ENCODE measurements at regions not wholly inside any gene's neighbourhood (a gene's known extent, or its start where the extent isn't known, plus 50 kb on each side); places are given as distances from the start of the nearest gene placed in this dataset.

DNA sequence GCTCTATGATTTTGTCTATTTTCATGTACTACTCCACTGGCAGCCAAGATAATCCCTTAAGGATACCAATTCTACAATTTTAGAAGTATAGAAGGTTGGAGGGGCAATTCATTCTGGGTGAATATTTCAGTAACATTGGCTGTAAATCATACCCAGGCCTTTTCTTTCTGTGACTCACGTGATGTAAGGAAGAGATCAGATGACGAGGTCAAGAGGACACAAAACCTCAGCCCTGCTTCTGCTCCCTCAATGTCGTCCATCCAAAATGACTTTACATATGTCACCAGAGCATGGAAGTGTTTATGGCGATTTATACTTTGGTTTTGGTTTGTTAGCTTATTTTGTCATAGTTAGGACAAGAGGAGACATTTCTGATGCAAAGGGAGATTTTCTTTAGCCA, 70.7 kb upstream of the SLC4A4 start:
- H3K4me3 ChIP-seq (ENCODE audit: control insufficient read depth, low read depth, low read length): no peak overlapping the region
- TF ChIP-seq CTCF (conservative IDR thresholded peaks at IDR 0.05; ENCODE audit: control insufficient read depth, insufficient read depth, low read depth, low read length): no peak
- DNase-seq (ENCODE audit: low read depth): peak; percentile 31

GRCh38 chr4:71269233-71269632, 69.6 kb upstream of the SLC4A4 start:
- H3K4me3 ChIP-seq (ENCODE audit: control insufficient read depth, low read depth, low read length): no peak overlapping the region
- DNase-seq (ENCODE audit: low read depth): no peak
- no peak for TF ChIP-seq CTCF (conservative IDR thresholded peaks at IDR 0.05; ENCODE audit: control insufficient read depth, insufficient read depth, low read depth, low read length)

DNA sequence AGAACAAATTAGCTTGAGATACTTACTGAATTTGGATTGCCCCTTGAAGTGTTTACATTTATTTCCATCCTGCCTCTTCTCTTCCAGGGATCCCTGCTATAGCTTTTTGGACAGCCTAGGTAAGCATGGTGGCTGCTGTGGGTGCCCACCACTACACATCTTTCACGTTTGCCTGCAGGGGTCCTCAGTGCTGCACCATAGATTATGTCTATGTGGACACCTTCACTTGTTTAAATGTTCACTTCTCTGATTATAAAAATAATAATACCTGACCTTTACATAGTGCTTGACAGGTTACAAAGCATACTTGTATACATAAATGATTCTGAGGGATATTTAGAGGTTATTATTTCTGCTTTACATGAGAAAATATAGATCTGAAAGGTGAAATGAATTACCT, 67.9 kb upstream of the SLC4A4 start:
- peak; percentile 34 for DNase-seq (ENCODE audit: low read depth)
- peak; percentile 32 for TF ChIP-seq CTCF (conservative IDR thresholded peaks at IDR 0.05; ENCODE audit: control insufficient read depth, insufficient read depth, low read depth, low read length)
- no peak overlapping the region for H3K4me3 ChIP-seq (ENCODE audit: control insufficient read depth, low read depth, low read length)

- DNase-seq (ENCODE audit: low read depth): no peak
- H3K4me3 ChIP-seq (ENCODE audit: control insufficient read depth, low read depth, low read length): no peak overlapping the region
- no peak for TF ChIP-seq CTCF (conservative IDR thresholded peaks at IDR 0.05; ENCODE audit: control insufficient read depth, insufficient read depth, low read depth, low read length)
Measured at GRCh38 chr4:71272976-71273375, 65.8 kb upstream of the SLC4A4 start.

DNA sequence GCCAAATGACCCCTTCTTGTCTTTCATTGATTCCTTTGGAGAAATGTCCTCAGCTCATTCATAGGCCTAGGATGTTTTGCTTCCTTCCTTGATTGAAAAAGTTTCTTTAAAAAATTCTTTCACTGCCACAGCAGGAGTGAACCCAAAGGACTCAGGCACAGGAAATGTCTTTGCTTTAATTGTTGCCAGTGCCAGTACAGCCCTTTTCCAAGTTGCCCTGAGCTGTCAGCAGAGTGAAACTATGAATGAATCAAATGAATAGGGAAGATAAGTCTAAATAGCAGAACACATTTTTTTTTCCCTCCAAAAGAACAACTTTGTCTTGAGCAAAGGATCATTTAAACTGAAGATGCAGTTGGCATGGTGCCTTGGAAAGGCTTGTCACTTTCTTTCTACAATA, 63.8 kb upstream of the SLC4A4 start:
- no peak for TF ChIP-seq CTCF (conservative IDR thresholded peaks at IDR 0.05; ENCODE audit: control insufficient read depth, insufficient read depth, low read depth, low read length)
- no peak for DNase-seq (ENCODE audit: low read depth)
- H3K4me3 ChIP-seq (ENCODE audit: control insufficient read depth, low read depth, low read length): no peak overlapping the region

DNA sequence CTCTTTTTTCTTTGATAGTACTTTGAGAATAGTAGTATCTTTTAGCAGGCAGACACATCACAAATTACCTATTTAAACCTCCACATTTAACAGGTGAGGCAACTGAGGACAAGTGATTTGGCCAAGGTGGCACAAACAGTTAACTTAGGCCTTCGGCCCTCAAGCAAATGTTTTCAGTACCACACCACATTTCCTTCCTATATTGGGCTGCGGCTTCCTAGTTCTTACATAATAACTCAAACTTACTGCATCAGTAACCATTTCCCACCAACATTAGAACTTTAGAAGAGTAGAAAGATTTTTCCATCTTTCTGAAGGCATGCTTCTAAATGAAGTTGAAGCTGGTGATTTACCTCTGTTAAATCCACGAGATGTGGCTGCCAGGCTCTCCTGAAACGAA, 63.2 kb upstream of the SLC4A4 start:
- DNase-seq (ENCODE audit: low read depth): no peak
- H3K4me3 ChIP-seq (ENCODE audit: control insufficient read depth, low read depth, low read length): no peak overlapping the region
- no peak for TF ChIP-seq CTCF (conservative IDR thresholded peaks at IDR 0.05; ENCODE audit: control insufficient read depth, insufficient read depth, low read depth, low read length)

DNA sequence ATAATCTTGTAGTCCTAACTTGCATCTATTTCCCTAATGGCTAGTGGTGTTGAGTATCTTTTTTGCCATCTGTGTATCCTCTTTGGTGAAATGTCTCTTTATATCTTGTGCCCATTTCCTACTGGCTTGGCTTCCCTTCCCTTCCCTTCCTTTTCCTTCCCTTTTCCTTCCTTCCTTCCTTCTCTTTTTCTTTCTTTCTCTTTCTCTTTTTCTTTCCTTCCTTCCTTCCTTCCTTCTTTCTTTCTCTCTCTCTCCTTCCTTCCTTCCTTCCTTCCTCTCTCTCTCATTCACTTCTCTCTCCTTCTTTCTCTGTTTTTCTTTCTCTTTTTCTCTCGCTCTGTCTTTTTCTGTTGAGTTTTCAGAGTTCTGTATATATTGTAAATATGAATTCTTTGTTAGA, 61.5 kb upstream of the SLC4A4 start:
- no peak overlapping the region for H3K4me3 ChIP-seq (ENCODE audit: control insufficient read depth, low read depth, low read length)
- no peak for DNase-seq (ENCODE audit: low read depth)
- TF ChIP-seq CTCF (conservative IDR thresholded peaks at IDR 0.05; ENCODE audit: control insufficient read depth, insufficient read depth, low read depth, low read length): no peak

All from fibroblast of mammary gland (primary cell).